CD1c-positive myeloid dendritic cell (primary cell): ENCODE measurements at regions not wholly inside any gene's neighbourhood (a gene's known extent, or its start where the extent isn't known, plus 50 kb on each side); places are given as distances from the start of the nearest gene placed in this dataset.

Source experiments
- DNase-seq: peaks from one replicate; pipeline ENCODE4 v3.0.0-alpha.2; 2016; ENCODE audit errors: extremely low spot score

GRCh38 chr12:3923021-3923420 lies 49.8 kb upstream of the PARP11 start:
- no peak for DNase-seq
